Right ventricle myocardium superior (tissue), 1 donor: ENCODE measurements at regions not wholly inside any gene's neighbourhood (a gene's known extent, or its start where the extent isn't known, plus 50 kb on each side); places are given as distances from the start of the nearest gene placed in this dataset.
A peak's percentile ranks its signal among the peaks of the same experiment; 100 is the strongest.

Source experiments
- ATAC-seq: fragments of 200-7000 bp; cut with Tn5 transposase; one replicate; pipeline ENCODE4 v1.9.1; 2020; ENCODE audit warnings: mild to moderate bottlenecking; ENCODE audit not compliant: poor library complexity
- DNase-seq: peaks from one replicate; pipeline ENCODE4 v3.0.0-alpha.2; 2020
- intact Hi-C: fragments of 100-400 bp; cut with DNase I; formaldehyde crosslinking; loops from one replicate; pipeline ENCODE4 v1.11.2; 2022
- donor health status: DM: no; HTN: yes; CAD: no; lungs with severe emphysema.

DNA sequence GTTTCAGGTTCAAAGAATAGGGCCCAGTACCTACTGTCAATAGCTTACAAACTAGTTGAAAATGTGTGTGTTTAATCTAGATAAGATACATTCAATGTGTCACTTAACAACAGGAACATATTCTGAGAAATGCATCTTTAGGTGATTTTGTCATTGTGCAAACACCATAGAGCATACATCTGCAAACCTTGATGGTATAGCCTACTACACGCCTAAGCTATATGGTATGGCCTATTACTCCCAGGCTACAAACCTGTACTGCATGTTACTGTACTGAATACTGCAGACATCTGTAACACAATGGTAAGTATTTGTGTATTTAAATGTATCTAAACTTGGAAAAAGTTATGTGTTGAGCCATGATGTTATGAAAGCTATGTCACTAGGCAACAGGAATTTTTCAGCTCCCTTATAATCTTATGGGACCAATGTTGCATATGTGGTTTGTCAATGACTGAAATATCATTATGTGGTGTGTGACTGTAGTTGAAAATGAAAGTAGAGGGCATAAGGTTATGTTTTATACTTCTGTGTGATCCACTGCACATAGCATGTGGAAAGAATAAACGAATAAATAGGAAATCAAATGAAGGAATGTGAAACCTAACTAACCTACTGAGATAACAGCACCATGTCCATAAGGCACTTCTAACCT is 129.0 kb upstream of the CAMK1G start:
- DNase-seq (no peak), ATAC-seq (no peak)
- intact Hi-C loops: no loop called here

DNA sequence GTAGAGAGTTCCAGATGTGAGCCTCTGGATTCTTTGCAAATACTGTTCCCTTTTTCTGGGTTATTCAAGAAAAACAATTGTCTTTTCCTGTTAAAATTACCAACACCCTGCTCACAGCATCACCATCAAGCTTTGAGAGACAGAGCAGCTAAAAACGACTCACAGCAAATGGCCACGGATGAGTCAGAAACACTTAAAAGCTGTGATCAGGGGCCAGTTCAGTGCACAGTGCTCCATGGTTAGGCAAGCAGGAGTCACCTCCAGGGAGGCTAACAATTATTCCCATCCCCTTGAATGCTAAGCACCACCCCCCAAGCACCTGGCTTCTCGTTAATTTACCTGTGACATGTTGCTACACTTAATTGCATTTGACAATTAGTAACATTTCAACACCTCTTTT is 128.4 kb upstream of the CAMK1G start:
- ATAC-seq: no peak
- intact Hi-C loops: no loop called here
- DNase-seq: no peak

- DNase-seq (no peak), ATAC-seq (no peak)
- intact Hi-C loops: no loop called here
Observed at GRCh38 chr1:209455661-209456358, 127.7 kb upstream of the CAMK1G start.

GRCh38 chr1:209456878-209457277 is 126.6 kb upstream of the CAMK1G start:
- no peak for DNase-seq
- intact Hi-C loops: no loop called here
- no peak for ATAC-seq

DNA sequence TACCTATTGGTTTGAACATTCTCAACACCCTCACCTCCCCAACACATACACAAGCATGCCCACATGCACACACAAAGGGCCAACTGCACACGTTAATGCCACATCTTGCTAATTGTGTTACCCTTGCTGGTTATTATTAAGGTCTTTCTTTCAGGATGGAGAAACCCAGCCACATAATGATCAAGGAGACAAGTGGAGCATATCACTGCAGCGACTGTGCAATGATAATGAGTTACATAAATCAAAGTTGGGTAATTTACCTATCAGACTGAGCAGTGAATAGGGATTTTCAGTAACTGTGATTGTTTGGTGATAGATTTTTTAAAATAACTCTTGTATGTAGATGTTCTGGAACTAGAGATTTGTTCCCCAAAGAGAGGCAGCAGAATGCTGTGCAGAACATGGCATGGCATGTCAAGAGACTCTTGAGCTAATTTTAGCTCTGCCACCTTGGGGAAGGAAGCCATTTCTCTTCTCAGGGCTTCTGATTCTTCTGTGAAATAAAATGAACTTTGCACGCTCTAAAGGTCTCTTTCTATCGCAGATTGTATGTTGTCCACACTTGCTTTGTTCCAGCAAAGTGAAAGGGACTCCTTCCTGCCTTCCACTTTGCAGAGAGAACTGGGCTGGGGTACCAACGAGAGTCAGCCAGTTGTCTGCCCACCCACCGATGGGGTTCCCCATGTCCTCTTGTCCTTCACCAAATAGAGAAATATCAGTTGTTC is 126.0 kb upstream of the CAMK1G start:
- ATAC-seq (peak; percentile 55), DNase-seq (no peak)
- intact Hi-C loops: no loop called here

DNA sequence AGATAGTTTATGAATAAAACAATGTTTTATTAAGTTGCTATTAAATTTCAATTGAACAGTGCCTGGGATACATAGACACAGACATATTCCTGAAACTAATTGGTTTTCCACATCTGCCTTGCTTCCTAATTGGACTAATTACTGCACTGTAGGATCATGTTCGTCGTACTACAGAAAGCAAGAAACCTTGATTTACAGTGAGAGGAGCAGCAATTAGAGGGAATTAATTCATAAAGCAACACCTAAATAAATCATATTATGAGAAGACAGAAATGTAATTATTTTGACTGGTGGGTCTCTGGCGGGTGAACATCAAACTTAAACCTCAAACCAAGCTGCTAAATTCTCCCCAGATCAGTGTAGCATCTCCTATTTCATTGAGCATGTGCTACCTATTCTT is 124.6 kb upstream of the CAMK1G start:
- intact Hi-C loops: no loop called here

GRCh38 chr1:209461168-209461567 is 122.3 kb upstream of the CAMK1G start:
- ATAC-seq (no peak), DNase-seq (no peak)
- intact Hi-C loops: no loop called here

More for the DNA sequence above, 124.6 kb upstream of the CAMK1G start:
- no peak for DNase-seq
- ATAC-seq: no peak

DNA sequence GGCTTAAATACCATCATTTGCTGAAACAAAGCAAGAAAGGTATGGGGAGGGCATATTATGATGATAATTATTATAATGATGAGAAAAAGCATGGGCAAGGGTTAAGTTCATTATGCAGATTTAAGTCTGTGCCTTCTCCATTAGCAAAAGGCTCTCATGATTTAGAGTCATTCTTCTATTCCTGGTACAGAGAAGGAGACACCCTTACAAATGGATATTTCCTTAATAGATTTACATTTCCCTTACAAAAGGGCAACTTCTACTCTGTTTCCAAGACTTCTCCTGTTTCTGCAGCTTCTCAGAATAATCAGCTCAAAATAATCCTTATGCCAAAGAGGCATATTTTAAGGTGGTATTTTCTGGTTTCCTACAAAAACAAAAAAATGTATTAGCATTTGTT is 121.1 kb upstream of the CAMK1G start:
- DNase-seq (no peak), ATAC-seq (no peak)
- intact Hi-C loops: no loop called here

GRCh38 chr1:209463441-209463840 is 120.1 kb upstream of the CAMK1G start:
- no peak for DNase-seq
- intact Hi-C loops: no loop called here
- ATAC-seq: no peak

GRCh38 chr1:209473025-209473424 is 110.5 kb upstream of the CAMK1G start:
- intact Hi-C loops: no loop called here
- DNase-seq: no peak
- ATAC-seq: no peak

DNA sequence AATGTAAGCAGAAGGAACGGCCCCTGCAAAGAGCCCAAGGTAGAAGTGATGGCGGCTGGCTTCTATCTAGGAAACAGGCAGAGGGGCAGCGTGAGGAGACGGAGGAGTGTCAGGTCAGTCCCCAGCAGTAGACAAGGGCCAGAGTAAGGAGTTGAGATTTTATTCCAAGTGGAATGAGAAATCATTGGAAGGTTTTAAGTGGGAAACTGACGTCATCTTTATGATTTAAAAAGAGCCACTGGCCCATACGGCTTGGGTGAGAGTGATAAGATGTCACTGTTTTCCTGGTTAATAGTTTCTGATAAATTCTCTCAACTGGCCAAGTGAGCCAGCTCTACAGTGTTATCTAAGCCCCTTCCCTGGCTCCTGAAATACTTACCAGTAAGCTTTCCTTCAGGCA is 103.2 kb upstream of the CAMK1G start:
- ATAC-seq (no peak), DNase-seq (no peak)
- intact Hi-C loops: no loop called here

DNA sequence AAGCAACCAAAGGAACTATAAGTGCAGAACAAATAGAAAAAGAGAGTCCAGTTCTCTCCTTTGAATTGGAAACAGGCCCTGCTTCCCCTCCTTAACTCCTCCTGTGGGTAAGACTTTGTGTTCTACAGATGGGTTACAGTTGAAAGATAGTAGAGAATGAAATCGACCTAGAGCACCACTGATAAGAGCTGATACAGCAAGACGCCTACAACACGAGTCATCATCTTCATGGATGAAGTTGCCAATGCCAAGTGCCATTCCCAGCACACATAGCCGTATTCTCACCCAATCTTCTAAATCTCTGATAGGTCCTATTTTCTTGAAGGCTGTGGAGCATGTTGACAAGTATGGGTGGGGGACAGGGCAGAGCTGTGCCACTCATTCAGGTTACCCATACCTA is 99.8 kb upstream of the CAMK1G start:
- no peak for ATAC-seq
- DNase-seq: no peak
- intact Hi-C loops: no loop called here

GRCh38 chr1:209484429-209484828 is 99.1 kb upstream of the CAMK1G start:
- DNase-seq: no peak
- intact Hi-C loops: no loop called here
- ATAC-seq: no peak

GRCh38 chr1:209485167-209485566 is 98.3 kb upstream of the CAMK1G start:
- intact Hi-C loops: no loop called here
- ATAC-seq: no peak
- DNase-seq: no peak

DNA sequence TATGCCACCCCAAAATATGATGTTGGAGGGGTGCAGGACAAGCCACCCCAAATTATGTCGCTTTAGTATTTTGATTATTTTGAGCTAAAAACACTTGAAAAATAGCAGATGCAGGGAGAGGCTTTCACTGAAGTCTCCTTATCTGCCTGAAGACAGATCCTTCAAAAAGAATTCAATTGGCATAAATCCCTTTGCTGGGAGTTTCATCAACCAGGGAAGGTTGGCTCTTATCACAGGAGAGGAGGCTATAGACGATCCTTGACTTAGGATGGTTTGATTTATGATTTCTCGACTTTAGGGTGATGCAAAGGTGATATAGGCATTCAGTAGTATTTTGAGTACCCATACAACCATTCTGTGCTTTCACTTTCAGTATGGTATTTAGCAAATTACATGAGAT is 97.8 kb upstream of the CAMK1G start:
- DNase-seq: no peak
- intact Hi-C loops: no loop called here
- ATAC-seq: no peak

DNA sequence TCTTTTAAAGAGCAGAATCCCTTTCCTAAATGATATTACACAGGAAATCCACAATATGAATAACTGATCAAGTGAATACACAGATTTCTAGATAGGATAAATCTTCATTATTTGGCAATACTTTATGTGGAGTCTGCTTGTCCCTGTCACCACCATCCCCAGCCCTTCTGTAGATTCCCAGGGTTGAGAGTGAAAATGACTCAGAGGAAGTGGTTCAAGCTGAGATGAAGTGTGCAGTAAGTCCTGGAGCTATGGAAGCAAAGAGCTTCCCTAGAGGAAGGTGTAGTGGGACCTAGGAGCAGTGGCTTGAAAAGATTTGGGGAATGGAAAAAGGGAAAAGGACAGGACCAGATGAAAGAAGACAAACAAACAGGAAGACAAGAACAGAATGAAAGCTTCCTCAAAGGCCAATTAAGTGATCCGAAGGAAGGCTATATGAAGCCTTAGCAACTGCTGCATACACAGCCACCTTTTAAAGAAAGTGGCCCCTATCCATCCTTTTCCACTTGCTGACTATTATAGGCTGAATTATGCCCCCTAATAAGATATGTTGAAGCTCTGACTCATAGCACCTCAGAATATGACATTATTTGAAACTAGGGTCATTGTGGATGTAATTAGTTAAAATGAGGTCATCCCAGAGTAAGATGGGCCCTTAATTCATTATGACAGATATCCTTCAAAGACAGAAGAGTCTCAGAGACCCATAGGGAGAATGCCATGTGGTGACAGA is 96.5 kb upstream of the CAMK1G start:
- no peak for DNase-seq
- intact Hi-C loops: no loop called here
- ATAC-seq: no peak

- DNase-seq (no peak), ATAC-seq (no peak)
- intact Hi-C loops: no loop called here
Observed at GRCh38 chr1:209490013-209490412, 93.5 kb upstream of the CAMK1G start.

- DNase-seq (no peak), ATAC-seq (no peak)
- intact Hi-C loops: no loop called here
Observed at GRCh38 chr1:209491031-209491430, 92.5 kb upstream of the CAMK1G start.

GRCh38 chr1:209491496-209491895 is 92.0 kb upstream of the CAMK1G start:
- ATAC-seq (no peak), DNase-seq (no peak)
- intact Hi-C loops: no loop called here

- DNase-seq: no peak
- ATAC-seq: no peak
- intact Hi-C loops: no loop called here
Observed at GRCh38 chr1:209491897-209492296, 91.6 kb upstream of the CAMK1G start.
